NCI-H1092 (cell line): ENCODE measurements at regions not wholly inside any gene's neighbourhood (a gene's known extent, or its start where the extent isn't known, plus 50 kb on each side); places are given as distances from the start of the nearest gene placed in this dataset.

Experiments
- DNase-seq: peaks from one replicate; lab custom pipeline; 2025; lab: John Stamatoyannopoulos, UW

DNA sequence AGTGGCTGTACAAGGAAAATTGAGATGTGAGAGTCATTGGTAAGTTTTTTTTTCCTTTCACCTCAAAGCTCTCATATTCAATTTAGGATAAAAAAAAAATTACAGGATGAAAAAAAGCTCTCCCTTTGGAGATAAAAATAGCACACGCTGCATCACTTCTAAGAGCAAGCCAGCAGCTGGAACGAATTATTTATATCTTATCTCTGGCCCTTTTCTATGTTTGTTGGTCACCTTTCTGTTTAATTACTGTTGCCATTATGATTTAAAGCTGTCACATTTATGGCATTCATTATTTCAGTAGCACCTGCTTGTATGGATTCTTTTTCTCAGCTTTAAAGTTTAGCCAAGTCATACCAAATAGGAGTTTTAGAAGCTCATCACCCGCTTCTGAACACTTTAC is 171.6 kb upstream of the PDZRN3 start:
- DNase-seq: no peak

GRCh38 chr3:73791356-73791755 is 166.6 kb upstream of the PDZRN3 start:
- no peak for DNase-seq

- DNase-seq: no peak
These were observed 165.2 kb upstream of the PDZRN3 start for GRCh38 chr3:73789825-73790444.

- DNase-seq: no peak
These were observed 162.9 kb upstream of the PDZRN3 start for GRCh38 chr3:73787620-73788019.

DNA sequence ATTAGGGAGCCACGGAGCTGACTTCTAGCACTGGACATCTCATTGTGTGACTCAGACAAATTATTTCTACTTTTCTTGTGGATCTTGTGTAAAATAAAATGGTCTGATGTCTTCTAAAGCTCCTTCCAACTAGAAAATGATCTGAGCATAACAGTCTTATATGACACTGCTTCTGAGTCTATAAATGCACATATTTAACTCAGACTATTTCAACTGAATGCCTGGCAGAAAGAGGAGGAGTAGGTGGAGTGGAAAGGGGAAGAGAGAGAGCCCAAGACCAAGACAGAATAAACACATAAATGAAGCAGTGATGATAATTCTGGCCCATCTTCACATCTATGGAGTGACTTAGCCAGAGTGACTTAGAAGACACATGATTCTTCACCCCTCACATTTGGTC is 162.3 kb upstream of the PDZRN3 start:
- no peak for DNase-seq

GRCh38 chr3:73786321-73786807 is 161.6 kb upstream of the PDZRN3 start:
- DNase-seq: no peak

- no peak for DNase-seq
These were observed 160.1 kb upstream of the PDZRN3 start for GRCh38 chr3:73784686-73785392.

GRCh38 chr3:73783811-73784210 is 159.1 kb upstream of the PDZRN3 start:
- DNase-seq: no peak

DNA sequence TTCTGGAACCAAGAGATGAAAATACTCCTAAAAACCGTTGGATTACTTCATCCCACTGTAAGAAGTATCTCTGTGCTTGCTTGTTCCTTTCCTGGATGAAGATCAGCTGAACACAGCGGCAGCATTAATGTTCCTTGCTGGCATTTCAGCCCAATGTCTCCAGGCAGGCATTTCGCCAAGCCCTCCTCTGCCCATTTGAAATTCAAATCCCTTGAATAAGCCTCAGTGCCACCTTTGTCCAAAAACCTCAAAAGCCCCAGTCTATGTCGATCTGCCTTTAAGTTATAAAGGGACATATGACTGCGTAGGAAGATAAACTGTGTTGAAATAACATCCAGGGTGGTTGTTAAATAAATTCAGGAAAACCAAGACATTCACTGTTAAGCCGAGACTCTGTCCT is 156.8 kb upstream of the PDZRN3 start:
- DNase-seq: no peak

DNA sequence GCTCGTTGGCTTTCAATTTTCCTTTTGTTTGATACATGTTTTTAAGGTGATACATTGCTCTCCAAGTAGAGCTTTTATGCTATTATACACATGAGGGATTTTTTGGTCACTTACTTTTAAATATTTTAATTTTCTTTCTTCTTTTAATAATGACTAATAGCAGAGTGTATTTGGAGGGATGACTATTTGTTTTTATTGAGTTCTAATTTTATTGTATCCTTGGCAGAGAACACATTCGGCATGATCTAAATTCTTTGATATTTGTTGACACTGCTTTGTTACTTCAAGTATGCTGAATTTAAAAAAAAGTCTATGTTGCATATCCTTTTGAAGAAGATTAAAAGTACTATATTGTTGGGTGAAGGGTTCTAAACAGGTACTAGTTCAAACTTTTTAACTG is 149.9 kb upstream of the PDZRN3 start:
- DNase-seq: no peak

DNA sequence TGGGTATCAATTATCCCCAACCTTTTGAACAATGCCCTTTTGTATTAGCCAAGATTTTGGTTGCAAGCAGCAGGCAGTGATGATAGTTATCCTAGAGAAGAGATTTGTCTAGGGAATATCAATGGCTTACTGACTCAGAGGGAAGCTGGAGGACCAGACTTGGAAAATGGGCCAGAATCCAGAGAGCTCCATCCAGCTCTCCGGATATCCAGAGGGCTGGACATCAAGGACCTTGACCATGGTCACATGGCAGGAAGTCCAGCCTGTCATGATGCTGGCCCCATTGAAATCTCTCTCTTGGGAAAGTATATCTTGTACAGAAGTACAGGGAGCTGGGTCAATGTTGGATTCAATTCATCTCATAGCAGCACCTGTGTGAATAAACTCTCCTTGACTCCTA is 148.5 kb upstream of the PDZRN3 start:
- DNase-seq: no peak

GRCh38 chr3:73772076-73772886 is 147.5 kb upstream of the PDZRN3 start:
- DNase-seq: no peak

DNA sequence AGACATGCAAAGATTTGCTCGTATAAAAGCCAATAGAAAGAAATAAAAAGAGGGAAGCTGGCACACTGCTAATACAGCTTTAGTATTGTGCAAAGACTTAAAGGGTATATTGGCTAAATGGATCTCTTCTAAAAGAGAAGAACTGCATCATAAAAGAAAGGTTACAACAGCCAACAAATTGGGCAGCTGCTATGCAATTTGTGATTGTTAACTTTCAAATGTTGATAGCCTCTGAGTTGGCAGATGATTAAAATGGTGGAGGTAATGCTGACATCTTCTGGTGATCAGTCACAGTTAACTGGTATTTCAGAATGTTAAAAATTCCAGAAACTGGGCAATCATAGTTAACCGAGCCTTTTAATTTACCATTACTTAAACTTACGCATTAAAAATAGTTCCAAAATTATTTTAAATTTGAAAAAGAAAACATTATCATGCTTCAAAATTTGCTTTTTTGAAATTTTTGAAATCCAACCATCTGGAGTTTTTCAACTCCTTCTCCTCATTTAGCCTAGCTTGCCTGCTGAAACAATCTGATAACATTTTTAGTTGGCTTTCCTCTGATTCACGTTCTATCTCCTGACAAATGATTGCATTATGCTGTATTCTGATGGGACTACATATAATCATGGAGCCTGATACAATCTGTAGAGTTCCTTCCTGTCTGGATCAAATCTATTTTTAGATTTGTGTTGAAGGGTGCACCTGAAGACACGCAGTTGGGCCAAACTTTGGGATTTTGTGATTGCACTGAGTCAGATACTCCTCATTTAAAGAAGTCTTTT is 144.0 kb upstream of the PDZRN3 start:
- DNase-seq: no peak

GRCh38 chr3:73766599-73767381 is 142.0 kb upstream of the PDZRN3 start:
- no peak for DNase-seq

DNA sequence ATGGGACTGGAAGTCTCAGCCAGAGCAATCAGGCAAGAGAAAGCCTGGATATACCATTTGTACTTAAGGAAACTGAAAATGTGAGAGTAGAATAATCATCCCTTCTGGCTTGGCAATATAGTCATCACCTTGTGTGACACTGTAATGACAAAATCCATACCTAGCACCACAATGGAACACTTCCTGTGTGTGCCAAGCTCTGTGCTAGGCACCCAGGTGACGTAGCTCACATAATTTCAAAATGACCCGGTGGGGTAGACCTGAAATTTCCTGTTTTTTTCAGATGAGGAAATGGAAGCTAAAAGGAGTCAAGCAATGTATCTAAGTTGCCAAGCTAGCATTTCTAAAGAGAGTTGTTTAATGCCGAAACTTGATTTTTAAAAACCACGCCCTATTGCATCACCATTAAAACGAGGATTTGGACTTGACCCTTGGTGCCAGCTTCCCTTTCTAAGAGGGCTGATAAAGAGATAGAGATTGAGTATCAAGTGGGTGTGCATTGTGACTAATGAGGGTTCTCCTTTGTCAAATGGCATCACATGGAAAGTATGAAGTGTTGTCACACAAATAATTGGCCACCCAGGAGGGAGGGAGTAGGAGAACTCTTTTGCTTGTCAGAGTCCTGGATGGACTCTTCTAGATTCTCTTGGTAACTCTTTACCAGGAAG is 141.3 kb upstream of the PDZRN3 start:
- no peak for DNase-seq

DNA sequence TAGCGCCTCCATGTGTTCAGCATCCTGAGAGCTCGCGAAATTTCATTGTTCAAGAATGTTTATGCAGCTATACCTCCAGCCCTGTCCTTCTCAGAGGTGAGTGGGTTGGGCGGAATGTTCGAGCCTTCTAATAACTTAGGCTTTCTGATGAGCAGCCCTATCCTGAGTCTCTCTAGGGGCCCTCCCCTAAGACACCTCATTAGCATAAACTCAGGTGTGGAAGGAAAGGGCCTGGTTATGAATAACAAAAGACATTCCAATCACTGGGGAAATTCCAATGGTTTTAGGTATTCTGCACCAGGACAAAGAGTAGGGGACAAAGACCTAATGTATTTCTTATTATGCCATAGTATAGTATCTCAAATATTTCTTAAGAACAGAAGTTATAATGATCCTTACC is 138.1 kb upstream of the PDZRN3 start:
- DNase-seq: no peak

GRCh38 chr3:73759297-73759711 is 134.6 kb upstream of the PDZRN3 start:
- no peak for DNase-seq

DNA sequence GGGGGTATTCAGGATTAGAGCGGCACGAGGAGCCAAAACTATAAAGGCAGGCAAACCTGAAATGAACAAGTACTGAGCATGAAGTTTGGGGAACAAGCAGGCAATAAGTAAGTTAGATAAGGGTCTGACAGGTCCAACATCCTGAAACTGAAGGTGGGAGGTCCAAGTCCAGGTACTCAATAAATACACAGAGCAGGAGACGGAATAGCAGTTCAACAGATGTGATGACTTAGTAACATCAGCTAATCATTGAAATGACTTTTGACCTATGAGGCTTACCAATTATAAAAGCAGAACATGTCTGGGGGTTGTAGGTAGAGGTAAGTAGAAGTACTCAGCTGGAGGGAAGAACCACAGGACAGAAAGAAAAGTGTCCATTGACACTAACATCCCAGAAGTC is 132.8 kb upstream of the PDZRN3 start:
- DNase-seq: no peak

GRCh38 chr3:73753985-73754384 is 129.2 kb upstream of the PDZRN3 start:
- DNase-seq: no peak

DNA sequence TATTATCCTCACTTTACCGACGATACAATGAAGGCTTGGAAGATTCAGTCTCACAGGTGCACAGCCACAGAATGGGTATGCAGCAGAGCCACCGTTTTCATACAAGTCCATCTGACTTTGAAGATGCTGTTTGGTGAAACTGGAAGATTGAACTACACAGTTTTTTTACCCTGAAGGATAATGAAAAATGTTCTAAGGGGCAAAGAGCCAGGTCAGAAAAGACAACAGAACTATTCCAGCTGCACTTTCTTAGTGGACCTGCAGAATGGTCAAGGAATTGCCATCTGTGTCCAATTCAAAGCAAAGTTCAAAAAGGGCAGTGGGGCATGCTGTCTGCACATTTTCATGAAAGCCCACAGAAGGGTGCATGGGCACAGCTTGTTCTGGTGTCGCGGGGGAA is 127.6 kb upstream of the PDZRN3 start:
- DNase-seq: no peak

DNA sequence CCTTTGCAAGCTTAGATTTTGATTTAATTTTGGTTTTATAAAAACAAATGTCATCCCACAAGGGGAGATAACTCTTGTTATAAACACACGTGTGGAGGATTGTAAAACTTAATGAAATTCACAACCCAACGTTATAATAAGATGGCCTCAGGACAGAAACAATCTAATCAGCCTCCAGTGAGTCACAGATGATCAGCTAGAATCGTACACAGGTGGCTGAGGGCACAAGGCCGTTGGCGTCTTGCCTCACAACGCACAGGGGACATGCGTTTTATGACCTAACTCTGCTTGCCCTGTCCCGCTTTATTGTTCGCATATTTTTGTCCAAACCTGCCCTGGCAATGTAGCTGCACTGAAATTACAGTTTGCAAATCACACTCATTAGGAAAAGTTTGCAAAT is 121.9 kb upstream of the PDZRN3 start:
- DNase-seq: no peak
